Transverse colon (tissue), 4 donors: ENCODE measurements at regions not wholly inside any gene's neighbourhood (a gene's known extent, or its start where the extent isn't known, plus 50 kb on each side); places are given as distances from the start of the nearest gene placed in this dataset.

ENCODE experiments used
- DNase-seq: peaks from one replicate; pipeline ENCODE4 v3.0.0-alpha.2; 2019
- H3K27ac ChIP-seq, 4 donors: fragments of 200-600 bp; sonication (generic); 2 replicates each; pipeline ENCODE4 v1.5.1; 2016 to 2018; ENCODE audit warnings: inconsistent platforms in 4 of 4
- H3K27me3 ChIP-seq: fragments of 200-600 bp; sonication (generic); 2 replicates; pipeline ENCODE4 v1.5.1; 2017; ENCODE audit warnings: inconsistent platforms
- H3K36me3 ChIP-seq, 4 donors: fragments of 200-600 bp; sonication (generic); 2 replicates each; pipeline ENCODE4 v1.5.1; 2017 to 2019; ENCODE audit warnings: inconsistent platforms in 4 of 4
- H3K4me1 ChIP-seq, 4 donors: fragments of 200-600 bp; sonication (generic); 2 replicates each; pipeline ENCODE4 v1.5.1; 2017 to 2020; ENCODE audit warnings: inconsistent platforms in 4 of 4
- H3K4me3 ChIP-seq, 4 donors: fragments of 200-600 bp; sonication (generic); 1 replicate in 1 of 4; 2 replicates in 3 of 4; pipeline versions ENCODE4 v1.5.1 to v1.6.1; 2017 to 2019; ENCODE audit warnings: inconsistent platforms in 4 of 4
- H3K9me3 ChIP-seq, 2 donors: fragments of 200-600 bp; sonication (generic); 2 replicates each; pipeline ENCODE4 v1.5.1; 2017 to 2019; ENCODE audit warnings: inconsistent platforms in 2 of 2
- CTCF ChIP-seq, 5 experiments: fragments of 200-600 bp in 3 of 5; fragments of 450-650 bp in 2 of 5; sonication (generic) in 3 of 5; IDR thresholded peaks; 1 replicate in 2 of 5; 2 replicates in 3 of 5; pipeline ENCODE4 v1.5.1; 2016 to 2017; ENCODE audit warnings: antibody characterized with exemption in 5 of 5, inconsistent platforms in 3 of 5, mild to moderate bottlenecking in 2 of 5, moderate library complexity in 1 of 5
- EP300 ChIP-seq: sonication (generic); formaldehyde crosslinking; IDR thresholded peaks from one replicate; pipeline ENCODE4 v1.6.1; 2017; ENCODE audit warnings: antibody characterized with exemption, low read depth
- POLR2A ChIP-seq: fragments of 450-650 bp; IDR thresholded peaks from one replicate; pipeline ENCODE4 v1.6.1; 2016; ENCODE audit warnings: antibody characterized with exemption, mild to moderate bottlenecking, moderate library complexity
- POLR2AphosphoS5 ChIP-seq, 3 donors: sonication (generic); formaldehyde crosslinking; IDR thresholded peaks; one replicate each; pipeline ENCODE4 v1.6.1; 2016; ENCODE audit warnings: antibody characterized with exemption in 3 of 3
- WGBS, 2 donors: methylation state at CpG; one replicate each; pipeline ENCODE4 v1.1.5; 2018; ENCODE audit warnings: low coverage in 1 of 2; 5-methylcytosine and 5-hydroxymethylcytosine counted together
- in situ Hi-C, 4 donors: fragments of 200-750 bp; cut with MboI; loops; one replicate each; pipeline versions ENCODE4 v1.15.0 to v1.15.1; 2017; ENCODE audit warnings: low sequenced_read_pairs in 3 of 4, low pct_ligation_motif_present in 1 of 4, low pct_unique_long_range_greater_than_20kb in 1 of 4
- intact Hi-C: fragments of 100-400 bp; cut with DNase I; formaldehyde crosslinking; loops from one replicate; pipeline ENCODE4 v1.15.1; 2023; ENCODE audit warnings: low total_unique reads

- WGBS, 2 donors: 68 to 82% methylated on average over 2 of the region's 2 CpGs
Observed at GRCh38 chr13:72061613-72062012, 194.6 kb upstream of the DACH1 start.

GRCh38 chr13:72050251-72050650 lies 183.2 kb upstream of the DACH1 start:
- DNase-seq: no peak
- WGBS, 2 donors: 0 to 66% methylated on average over 1 to 3 of the region's 3 CpGs

More at GRCh38 chr13:72061613-72062012, 194.6 kb upstream of the DACH1 start:
- Histone ChIP-seq H3K27me3 (no peaks in the 10 kb centered on the region), H3K36me3 (no peaks in the 10 kb centered on the region), H3K4me1 (peaks cover 0 to 5% (median 0%) of the 10 kb centered on the region in 4 donors), H3K27ac (no peak overlapping the region), H3K9me3 (peaks cover 0 to 2% of the 10 kb centered on the region in 2 donors), H3K4me3 (no peak overlapping the region)
- in situ Hi-C loops (no loop called here), intact Hi-C loops (no loop called here)
- TF ChIP-seq POLR2A: no peak
- no peak for TF ChIP-seq POLR2AphosphoS5 (IDR thresholded peaks at IDR 0.05)
- TF ChIP-seq EP300: no peak
- TF ChIP-seq CTCF (IDR thresholded peaks at IDR 0.05): no peak
- no peak for DNase-seq

GRCh38 chr13:72043366-72043765 lies 176.4 kb upstream of the DACH1 start:
- no peak overlapping the region for H3K27ac ChIP-seq
- DNase-seq: no peak
- intact Hi-C loops (no loop called here), in situ Hi-C loops (no loop called here)
- no peaks in the 10 kb centered on the region for H3K4me1 ChIP-seq
- 86 to 93% methylated on average over 3 to 4 of the region's 4 CpGs for WGBS, 2 donors
- H3K36me3 ChIP-seq: no peaks in the 10 kb centered on the region
- TF ChIP-seq EP300 (no peak), CTCF (IDR thresholded peaks at IDR 0.05) (no peak), POLR2AphosphoS5 (IDR thresholded peaks at IDR 0.05) (no peak), POLR2A (no peak)
- no peaks in the 10 kb centered on the region for H3K9me3 ChIP-seq
- no peak overlapping the region for H3K4me3 ChIP-seq
- no peaks in the 10 kb centered on the region for H3K27me3 ChIP-seq

More at GRCh38 chr13:72050251-72050650, 183.2 kb upstream of the DACH1 start:
- no peaks in the 10 kb centered on the region for H3K27me3 ChIP-seq
- H3K9me3 ChIP-seq: no peaks in the 10 kb centered on the region
- H3K4me1 ChIP-seq: no peaks in the 10 kb centered on the region
- no peak overlapping the region for H3K27ac ChIP-seq
- no peak overlapping the region for H3K4me3 ChIP-seq
- TF ChIP-seq POLR2A: no peak
- no peak for TF ChIP-seq CTCF (IDR thresholded peaks at IDR 0.05)
- no peak for TF ChIP-seq EP300
- TF ChIP-seq POLR2AphosphoS5 (IDR thresholded peaks at IDR 0.05): no peak
- intact Hi-C loops: no loop called here
- in situ Hi-C loops: no loop called here
- no peaks in the 10 kb centered on the region for H3K36me3 ChIP-seq

- no peaks in the 10 kb centered on the region for H3K9me3 ChIP-seq
- H3K4me1 ChIP-seq: no peaks in the 10 kb centered on the region
- H3K36me3 ChIP-seq: no peaks in the 10 kb centered on the region
- no peak for DNase-seq
- no peak overlapping the region for H3K27ac ChIP-seq
- no peaks in the 10 kb centered on the region for H3K27me3 ChIP-seq
- in situ Hi-C loops: no loop called here
- TF ChIP-seq POLR2AphosphoS5 (IDR thresholded peaks at IDR 0.05) (no peak), CTCF (IDR thresholded peaks at IDR 0.05) (no peak), POLR2A (no peak), EP300 (no peak)
- intact Hi-C loops: no loop called here
- 49 to 66% methylated on average over 2 of the region's 2 CpGs for WGBS, 2 donors
- H3K4me3 ChIP-seq: no peak overlapping the region
Observed at GRCh38 chr13:72041165-72041564, 174.2 kb upstream of the DACH1 start.
